HEK293 (cell line): ENCODE measurements at regions not wholly inside any gene's neighbourhood (a gene's known extent, or its start where the extent isn't known, plus 50 kb on each side); places are given as distances from the start of the nearest gene placed in this dataset.

Experiments used
- CTCF ChIA-PET: fragments of 350-600 bp; formaldehyde crosslinking; extraction: SDS; loops from one replicate; lab custom pipeline; 2021; ENCODE audit warnings: antibody characterized with exemption; lab: Yijun Ruan, JAX
- POLR2A ChIA-PET: fragments of 300-600 bp; formaldehyde crosslinking; extraction: SDS; loops from one replicate; lab custom pipeline; 2020; ENCODE audit warnings: antibody characterized with exemption, inconsistent platforms; lab: Yijun Ruan, JAX
- H3K27ac ChIP-seq: fragments of 200-500 bp; sonication (Bioruptor generic); 2 replicates; pipeline ENCODE4 v1.5.1; 2014; ENCODE audit warnings: low read depth, low read length, control low read depth, inconsistent platforms; ENCODE audit errors: extremely low read depth
- H3K36me3 ChIP-seq, 2 experiments: fragments of 200-500 bp in 1 of 2; sonication (Bioruptor generic) in 1 of 2; 1 replicate in 1 of 2; 2 replicates in 1 of 2; pipeline ENCODE4 v1.5.1; 2014 to 2017; ENCODE audit warnings: inconsistent platforms in 2 of 2, low read length in 2 of 2; ENCODE audit not compliant: control insufficient read depth in 2 of 2, insufficient read depth in 1 of 2
- H3K4me1 ChIP-seq: fragments of 200-500 bp; sonication (Bioruptor generic); 2 replicates; pipeline ENCODE4 v1.5.1; 2014; ENCODE audit warnings: mild to moderate bottlenecking, low read length, inconsistent platforms; ENCODE audit not compliant: control insufficient read depth, insufficient read depth
- H3K4me3 ChIP-seq: 2 replicates; pipeline ENCODE4 v1.5.1; 2011; ENCODE audit warnings: low read depth, mild to moderate bottlenecking, control low read depth, low read length, moderate library complexity
- H3K9me3 ChIP-seq: fragments of 200-500 bp; sonication (Bioruptor generic); 2 replicates; pipeline ENCODE4 v1.5.1; 2014; ENCODE audit warnings: low read depth, low read length, inconsistent platforms; ENCODE audit not compliant: control insufficient read depth, insufficient read depth
- TCF7L2 ChIP-seq: IDR thresholded peaks from 2 replicates; pipeline ENCODE4 v1.6.1; 2011; ENCODE audit warnings: low read depth, mild to moderate bottlenecking, inconsistent platforms, low read length, moderate library complexity, borderline replicate concordance
- YY1 ChIP-seq: fragments of 450-650 bp; formaldehyde crosslinking; IDR thresholded peaks from 2 replicates; pipeline ENCODE4 v1.5.1; 2018; ENCODE audit warnings: missing biosample characterization, missing genetic modification characterization
- ZFHX2 ChIP-seq: fragments of 450-650 bp; formaldehyde crosslinking; conservative IDR thresholded peaks from 2 replicates; pipeline ENCODE4 v1.5.1; 2016; ENCODE audit warnings: missing biosample characterization, missing genetic modification characterization
- ZNF133 ChIP-seq: fragments of 450-650 bp; formaldehyde crosslinking; IDR thresholded peaks from 2 replicates; pipeline ENCODE4 v1.5.1; 2016; ENCODE audit warnings: missing biosample characterization, missing genetic modification characterization
- ZNF157 ChIP-seq: fragments of 450-650 bp; formaldehyde crosslinking; IDR thresholded peaks from 2 replicates; pipeline ENCODE4 v1.5.1; 2016; ENCODE audit warnings: missing biosample characterization, missing genetic modification characterization
- ZNF202 ChIP-seq: fragments of 450-650 bp; formaldehyde crosslinking; IDR thresholded peaks from 2 replicates; pipeline ENCODE4 v1.5.1; 2016; ENCODE audit warnings: missing biosample characterization, missing genetic modification characterization, borderline replicate concordance
- ZNF416 ChIP-seq: fragments of 450-650 bp; formaldehyde crosslinking; IDR thresholded peaks from 2 replicates; pipeline ENCODE4 v1.5.1; 2016; ENCODE audit warnings: missing biosample characterization, missing genetic modification characterization
- ZNF623 ChIP-seq: fragments of 450-650 bp; formaldehyde crosslinking; IDR thresholded peaks from 2 replicates; pipeline ENCODE4 v1.5.1; 2016; ENCODE audit warnings: missing biosample characterization, missing genetic modification characterization
- ZNF664 ChIP-seq: fragments of 450-650 bp; formaldehyde crosslinking; IDR thresholded peaks from 2 replicates; pipeline ENCODE4 v1.5.1; 2016; ENCODE audit warnings: missing biosample characterization, missing genetic modification characterization
- ZNF670 ChIP-seq: fragments of 450-650 bp; formaldehyde crosslinking; IDR thresholded peaks from 2 replicates; pipeline ENCODE4 v1.5.1; 2016; ENCODE audit warnings: missing biosample characterization, missing genetic modification characterization, low read depth
- ZNF677 ChIP-seq: fragments of 450-650 bp; IDR thresholded peaks from 2 replicates; pipeline ENCODE4 v1.5.0; 2018; ENCODE audit warnings: missing biosample characterization, mild to moderate bottlenecking, missing genetic modification characterization, moderate library complexity
- ZSCAN23 ChIP-seq: fragments of 450-650 bp; formaldehyde crosslinking; IDR thresholded peaks from 2 replicates; pipeline ENCODE4 v1.5.1; 2016; ENCODE audit warnings: missing biosample characterization, missing genetic modification characterization
- TF ChIP-seq, protein P1 (sequence below): sonication (generic); formaldehyde crosslinking; IDR thresholded peaks from 2 replicates; pipeline ENCODE4 v1.8.1; 2022; ENCODE audit warnings: mild to moderate bottlenecking, moderate library complexity, missing genetic modification reagents
- TF ChIP-seq, protein P2 (sequence below): fragments of 450-650 bp; formaldehyde crosslinking; IDR thresholded peaks from 2 replicates; pipeline ENCODE4 v1.5.1; 2016; ENCODE audit warnings: missing biosample characterization, missing genetic modification characterization
- TF ChIP-seq, protein P3 (sequence below): fragments of 450-650 bp; IDR thresholded peaks from 2 replicates; pipeline ENCODE4 v1.5.1; 2018; ENCODE audit warnings: missing biosample characterization, mild to moderate bottlenecking, missing genetic modification characterization
- TF ChIP-seq, protein P4 (sequence below): fragments of 450-650 bp; formaldehyde crosslinking; IDR thresholded peaks from 2 replicates; pipeline ENCODE4 v1.5.1; 2017; ENCODE audit warnings: missing biosample characterization, missing genetic modification characterization
- TF ChIP-seq, protein P5 (sequence below): fragments of 450-650 bp; formaldehyde crosslinking; IDR thresholded peaks from 2 replicates; pipeline ENCODE4 v1.5.1; 2016; ENCODE audit warnings: missing biosample characterization, missing genetic modification characterization
- TF ChIP-seq, protein P6 (sequence below): fragments of 450-650 bp; formaldehyde crosslinking; IDR thresholded peaks from 2 replicates; pipeline ENCODE4 v1.5.1; 2017; ENCODE audit warnings: missing biosample characterization, missing genetic modification characterization

DNA sequence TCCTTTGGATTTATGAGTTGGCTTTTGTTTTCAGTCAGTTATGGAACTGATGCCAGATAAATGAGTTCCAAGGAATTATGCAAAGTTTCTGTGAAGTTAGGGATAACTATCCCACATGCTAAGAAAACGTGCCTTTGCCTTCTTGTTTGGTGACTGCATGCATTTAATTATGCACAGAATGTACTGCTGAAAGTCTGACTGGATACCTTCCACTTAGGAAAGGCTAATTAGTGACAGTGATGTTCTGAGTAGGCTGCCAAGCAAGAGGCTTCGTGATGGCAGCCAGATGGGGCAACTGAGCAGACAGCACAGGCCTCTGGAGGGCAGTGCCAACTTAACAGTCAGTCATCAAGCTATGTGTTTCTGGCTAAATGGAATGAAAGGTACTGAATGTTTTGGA, 289.9 kb downstream of the CD109 start:
- TF ChIP-seq ZNF623 (tag by site-specific recombination) (no peak), ZNF416 (no peak), ZNF133 (tag by site-specific recombination) (no peak), ZNF670 (tag by site-specific recombination) (no peak), ZNF664 (tag by site-specific recombination) (no peak), TCF7L2 (no peak), ZNF157 (no peak), ZNF202 (tag by site-specific recombination) (no peak), YY1 (tag by site-specific recombination) (no peak), ZFHX2 (tag by site-specific recombination) (no peak), ZSCAN23 (tag by site-specific recombination) (no peak), ZNF677 (tag by site-specific recombination) (no peak)
- TF ChIP-seq, protein P1, sequence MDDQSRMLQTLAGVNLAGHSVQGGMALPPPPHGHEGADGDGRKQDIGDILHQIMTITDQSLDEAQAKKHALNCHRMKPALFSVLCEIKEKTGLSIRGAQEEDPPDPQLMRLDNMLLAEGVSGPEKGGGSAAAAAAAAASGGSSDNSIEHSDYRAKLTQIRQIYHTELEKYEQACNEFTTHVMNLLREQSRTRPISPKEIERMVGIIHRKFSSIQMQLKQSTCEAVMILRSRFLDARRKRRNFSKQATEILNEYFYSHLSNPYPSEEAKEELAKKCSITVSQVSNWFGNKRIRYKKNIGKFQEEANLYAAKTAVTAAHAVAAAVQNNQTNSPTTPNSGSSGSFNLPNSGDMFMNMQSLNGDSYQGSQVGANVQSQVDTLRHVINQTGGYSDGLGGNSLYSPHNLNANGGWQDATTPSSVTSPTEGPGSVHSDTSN (CRISPR knock-in tag) = no peak
- TF ChIP-seq, protein P2, sequence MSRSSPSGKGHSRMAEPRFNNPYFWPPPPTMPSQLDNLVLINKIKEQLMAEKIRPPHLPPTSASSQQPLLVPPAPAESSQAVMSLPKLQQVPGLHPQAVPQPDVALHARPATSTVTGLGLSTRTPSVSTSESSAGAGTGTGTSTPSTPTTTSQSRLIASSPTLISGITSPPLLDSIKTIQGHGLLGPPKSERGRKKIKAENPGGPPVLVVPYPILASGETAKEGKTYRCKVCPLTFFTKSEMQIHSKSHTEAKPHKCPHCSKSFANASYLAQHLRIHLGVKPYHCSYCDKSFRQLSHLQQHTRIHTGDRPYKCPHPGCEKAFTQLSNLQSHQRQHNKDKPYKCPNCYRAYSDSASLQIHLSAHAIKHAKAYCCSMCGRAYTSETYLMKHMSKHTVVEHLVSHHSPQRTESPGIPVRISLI (tag by site-specific recombination) = no peak
- TF ChIP-seq, protein P3, sequence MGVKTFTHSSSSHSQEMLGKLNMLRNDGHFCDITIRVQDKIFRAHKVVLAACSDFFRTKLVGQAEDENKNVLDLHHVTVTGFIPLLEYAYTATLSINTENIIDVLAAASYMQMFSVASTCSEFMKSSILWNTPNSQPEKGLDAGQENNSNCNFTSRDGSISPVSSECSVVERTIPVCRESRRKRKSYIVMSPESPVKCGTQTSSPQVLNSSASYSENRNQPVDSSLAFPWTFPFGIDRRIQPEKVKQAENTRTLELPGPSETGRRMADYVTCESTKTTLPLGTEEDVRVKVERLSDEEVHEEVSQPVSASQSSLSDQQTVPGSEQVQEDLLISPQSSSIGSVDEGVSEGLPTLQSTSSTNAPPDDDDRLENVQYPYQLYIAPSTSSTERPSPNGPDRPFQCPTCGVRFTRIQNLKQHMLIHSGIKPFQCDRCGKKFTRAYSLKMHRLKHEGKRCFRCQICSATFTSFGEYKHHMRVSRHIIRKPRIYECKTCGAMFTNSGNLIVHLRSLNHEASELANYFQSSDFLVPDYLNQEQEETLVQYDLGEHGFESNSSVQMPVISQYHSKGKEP (tag by site-specific recombination) = no peak
- TF ChIP-seq, protein P4, sequence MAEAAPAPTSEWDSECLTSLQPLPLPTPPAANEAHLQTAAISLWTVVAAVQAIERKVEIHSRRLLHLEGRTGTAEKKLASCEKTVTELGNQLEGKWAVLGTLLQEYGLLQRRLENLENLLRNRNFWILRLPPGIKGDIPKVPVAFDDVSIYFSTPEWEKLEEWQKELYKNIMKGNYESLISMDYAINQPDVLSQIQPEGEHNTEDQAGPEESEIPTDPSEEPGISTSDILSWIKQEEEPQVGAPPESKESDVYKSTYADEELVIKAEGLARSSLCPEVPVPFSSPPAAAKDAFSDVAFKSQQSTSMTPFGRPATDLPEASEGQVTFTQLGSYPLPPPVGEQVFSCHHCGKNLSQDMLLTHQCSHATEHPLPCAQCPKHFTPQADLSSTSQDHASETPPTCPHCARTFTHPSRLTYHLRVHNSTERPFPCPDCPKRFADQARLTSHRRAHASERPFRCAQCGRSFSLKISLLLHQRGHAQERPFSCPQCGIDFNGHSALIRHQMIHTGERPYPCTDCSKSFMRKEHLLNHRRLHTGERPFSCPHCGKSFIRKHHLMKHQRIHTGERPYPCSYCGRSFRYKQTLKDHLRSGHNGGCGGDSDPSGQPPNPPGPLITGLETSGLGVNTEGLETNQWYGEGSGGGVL (tag by site-specific recombination) = no peak
- TF ChIP-seq, protein P5, sequence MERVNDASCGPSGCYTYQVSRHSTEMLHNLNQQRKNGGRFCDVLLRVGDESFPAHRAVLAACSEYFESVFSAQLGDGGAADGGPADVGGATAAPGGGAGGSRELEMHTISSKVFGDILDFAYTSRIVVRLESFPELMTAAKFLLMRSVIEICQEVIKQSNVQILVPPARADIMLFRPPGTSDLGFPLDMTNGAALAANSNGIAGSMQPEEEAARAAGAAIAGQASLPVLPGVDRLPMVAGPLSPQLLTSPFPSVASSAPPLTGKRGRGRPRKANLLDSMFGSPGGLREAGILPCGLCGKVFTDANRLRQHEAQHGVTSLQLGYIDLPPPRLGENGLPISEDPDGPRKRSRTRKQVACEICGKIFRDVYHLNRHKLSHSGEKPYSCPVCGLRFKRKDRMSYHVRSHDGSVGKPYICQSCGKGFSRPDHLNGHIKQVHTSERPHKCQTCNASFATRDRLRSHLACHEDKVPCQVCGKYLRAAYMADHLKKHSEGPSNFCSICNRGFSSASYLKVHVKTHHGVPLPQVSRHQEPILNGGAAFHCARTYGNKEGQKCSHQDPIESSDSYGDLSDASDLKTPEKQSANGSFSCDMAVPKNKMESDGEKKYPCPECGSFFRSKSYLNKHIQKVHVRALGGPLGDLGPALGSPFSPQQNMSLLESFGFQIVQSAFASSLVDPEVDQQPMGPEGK (tag by site-specific recombination) = no peak
- TF ChIP-seq, protein P6, sequence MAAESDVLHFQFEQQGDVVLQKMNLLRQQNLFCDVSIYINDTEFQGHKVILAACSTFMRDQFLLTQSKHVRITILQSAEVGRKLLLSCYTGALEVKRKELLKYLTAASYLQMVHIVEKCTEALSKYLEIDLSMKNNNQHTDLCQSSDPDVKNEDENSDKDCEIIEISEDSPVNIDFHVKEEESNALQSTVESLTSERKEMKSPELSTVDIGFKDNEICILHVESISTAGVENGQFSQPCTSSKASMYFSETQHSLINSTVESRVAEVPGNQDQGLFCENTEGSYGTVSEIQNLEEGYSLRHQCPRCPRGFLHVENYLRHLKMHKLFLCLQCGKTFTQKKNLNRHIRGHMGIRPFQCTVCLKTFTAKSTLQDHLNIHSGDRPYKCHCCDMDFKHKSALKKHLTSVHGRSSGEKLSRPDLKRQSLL = no peak
- Histone ChIP-seq H3K9me3 (no peaks in the 10 kb centered on the region), H3K36me3 (no peaks in the 10 kb centered on the region), H3K4me3 (no peak overlapping the region), H3K27ac (no peak overlapping the region), H3K4me1 (no peaks in the 10 kb centered on the region)
- POLR2A ChIA-PET = no interaction called here
- CTCF ChIA-PET = interaction anchor here (0.7 to 1.4 kb wide), 2 partner anchors 16 to 171 kb away, joined by 3 to 7 read pairs; no protein-coding TSS in a partner anchor
